Stimulated activated naive CD8-positive, alpha-beta T cell treated with anti-CD3 and anti-CD28 coated beads, Interleukin-15, Interleukin-2, amounts not matched to agents 100 U/mL and 50 U/mL, for 24 hours (primary cell): ENCODE measurements at regions not wholly inside any gene's neighbourhood (a gene's known extent, or its start where the extent isn't known, plus 50 kb on each side); places are given as distances from the start of the nearest gene placed in this dataset.

ENCODE experiments used
- ATAC-seq: fragments of 150-1000 bp; cut with Tn5 transposase; one replicate; pipeline ENCODE4 v1.10.0; 2021
- DNase-seq: peaks from one replicate; pipeline ENCODE4 v3.0.0; 2021

GRCh38 chr18:76684265-76684664 is 138.1 kb upstream of the ZNF236 start:
- ATAC-seq (no peak), DNase-seq (no peak)

- ATAC-seq: no peak
These were observed 142.4 kb upstream of the ZNF236 start for GRCh38 chr18:76679945-76680344.

GRCh38 chr18:76679259-76679658 is 143.1 kb upstream of the ZNF236 start:
- DNase-seq (no peak), ATAC-seq (no peak)

More at GRCh38 chr18:76679945-76680344, 142.4 kb upstream of the ZNF236 start:
- DNase-seq: no peak

- ATAC-seq: no peak
- DNase-seq: no peak
These were observed 144.1 kb upstream of the ZNF236 start for GRCh38 chr18:76678248-76678647.

GRCh38 chr18:76674596-76674995 is 147.8 kb upstream of the ZNF236 start:
- ATAC-seq (peak; percentile 43), DNase-seq (no peak)

GRCh38 chr18:76673281-76674185 is 148.8 kb upstream of the ZNF236 start:
- DNase-seq: no peak
- no peak for ATAC-seq

- no peak for DNase-seq
- no peak for ATAC-seq
These were observed 149.7 kb upstream of the ZNF236 start for GRCh38 chr18:76672627-76673026.

- no peak for DNase-seq
- no peak for ATAC-seq
These were observed 151.6 kb upstream of the ZNF236 start for GRCh38 chr18:76670564-76671288.

- DNase-seq: no peak
- no peak for ATAC-seq
These were observed 153.8 kb upstream of the ZNF236 start for GRCh38 chr18:76668546-76668945.

GRCh38 chr18:76668119-76668518 is 154.2 kb upstream of the ZNF236 start:
- DNase-seq (no peak), ATAC-seq (no peak)

- ATAC-seq: no peak
- DNase-seq: no peak
These were observed 154.8 kb upstream of the ZNF236 start for GRCh38 chr18:76667603-76668002.

- no peak for DNase-seq
- no peak for ATAC-seq
These were observed 159.7 kb upstream of the ZNF236 start for GRCh38 chr18:76662626-76663025.

GRCh38 chr18:76660571-76661192 is 161.7 kb upstream of the ZNF236 start:
- no peak for ATAC-seq
- DNase-seq: no peak

GRCh38 chr18:76658627-76659026 is 163.6 kb upstream of the ZNF516 start:
- DNase-seq (peak; percentile 74), ATAC-seq (peak; percentile 88)

GRCh38 chr18:76657911-76658470 is 162.9 kb upstream of the ZNF516 start:
- DNase-seq: peak; percentile 9
- peak; percentile 50 for ATAC-seq

GRCh38 chr18:76656925-76657827 is 162.1 kb upstream of the ZNF516 start:
- ATAC-seq (peak; percentile 34), DNase-seq (no peak)

- no peak for DNase-seq
- ATAC-seq: no peak
These were observed 159.5 kb upstream of the ZNF516 start for GRCh38 chr18:76654577-76654976.

- DNase-seq: no peak
- no peak for ATAC-seq
These were observed 152.3 kb upstream of the ZNF516 start for GRCh38 chr18:76647322-76647721.

GRCh38 chr18:76644580-76644979 is 149.5 kb upstream of the ZNF516 start:
- ATAC-seq (no peak), DNase-seq (no peak)

GRCh38 chr18:76643996-76644395 is 149.0 kb upstream of the ZNF516 start:
- ATAC-seq (peak; percentile 94), DNase-seq (no peak)

- no peak for ATAC-seq
These were observed 148.2 kb upstream of the ZNF516 start for GRCh38 chr18:76643199-76643598.

More at GRCh38 chr18:76643199-76643598, 148.2 kb upstream of the ZNF516 start:
- no peak for DNase-seq
